NCI-H1694 treated with DMSO at 0.1 percent for 48 hours (cell line): ENCODE measurements at regions not wholly inside any gene's neighbourhood (a gene's known extent, or its start where the extent isn't known, plus 50 kb on each side); places are given as distances from the start of the nearest gene placed in this dataset.

ENCODE experiments used
- DNase-seq: peaks from one replicate; lab custom pipeline; 2025; lab: John Stamatoyannopoulos, UW

- DNase-seq: no peak
These were observed 229.0 kb downstream of the PPARGC1A start for GRCh38 chr4:23660865-23661264.

- no peak for DNase-seq
These were observed 235.1 kb downstream of the PPARGC1A start for GRCh38 chr4:23654791-23655190.

- no peak for DNase-seq
These were observed 240.8 kb downstream of the PPARGC1A start for GRCh38 chr4:23648854-23649596.

GRCh38 chr4:23635468-23635867, 254.4 kb downstream of the PPARGC1A start:
- no peak for DNase-seq

GRCh38 chr4:23631255-23631950, 258.4 kb downstream of the PPARGC1A start:
- DNase-seq: no peak

GRCh38 chr4:23630110-23630509, 259.7 kb downstream of the PPARGC1A start:
- DNase-seq: no peak

- no peak for DNase-seq
These were observed 260.4 kb downstream of the PPARGC1A start for GRCh38 chr4:23629421-23629820.

- no peak for DNase-seq
These were observed 275.5 kb downstream of the PPARGC1A start for GRCh38 chr4:23614284-23614892.

GRCh38 chr4:23613782-23614181, 276.1 kb downstream of the PPARGC1A start:
- DNase-seq: no peak

GRCh38 chr4:23602720-23603119, 287.1 kb downstream of the PPARGC1A start:
- DNase-seq: no peak

GRCh38 chr4:23594125-23594524, 295.7 kb downstream of the PPARGC1A start:
- no peak for DNase-seq

GRCh38 chr4:23590431-23590830, 299.4 kb downstream of the PPARGC1A start:
- DNase-seq: no peak

- no peak for DNase-seq
These were observed 305.8 kb downstream of the PPARGC1A start for GRCh38 chr4:23584024-23584423.

GRCh38 chr4:23582671-23583070, 307.2 kb downstream of the PPARGC1A start:
- DNase-seq: no peak

GRCh38 chr4:23579166-23579565, 310.7 kb downstream of the PPARGC1A start:
- DNase-seq: no peak

GRCh38 chr4:23577398-23577797, 312.4 kb downstream of the PPARGC1A start:
- DNase-seq: no peak

GRCh38 chr4:23572382-23572781, 317.5 kb downstream of the PPARGC1A start:
- DNase-seq: no peak

- DNase-seq: no peak
These were observed 322.5 kb downstream of the PPARGC1A start for GRCh38 chr4:23567338-23567737.

GRCh38 chr4:23560748-23561147, 329.1 kb downstream of the PPARGC1A start:
- DNase-seq: no peak

GRCh38 chr4:23558101-23558500, 331.7 kb downstream of the PPARGC1A start:
- DNase-seq: no peak

- no peak for DNase-seq
These were observed 342.2 kb downstream of the PPARGC1A start for GRCh38 chr4:23547601-23548000.

GRCh38 chr4:23547096-23547495, 342.8 kb downstream of the PPARGC1A start:
- no peak for DNase-seq

GRCh38 chr4:23539969-23540569, 349.8 kb downstream of the PPARGC1A start:
- DNase-seq: no peak
